ENCODE measurements at regions not wholly inside any gene's neighbourhood (a gene's known extent, or its start where the extent isn't known, plus 50 kb on each side); places are given as distances from the start of the nearest gene placed in this dataset.

DNA sequence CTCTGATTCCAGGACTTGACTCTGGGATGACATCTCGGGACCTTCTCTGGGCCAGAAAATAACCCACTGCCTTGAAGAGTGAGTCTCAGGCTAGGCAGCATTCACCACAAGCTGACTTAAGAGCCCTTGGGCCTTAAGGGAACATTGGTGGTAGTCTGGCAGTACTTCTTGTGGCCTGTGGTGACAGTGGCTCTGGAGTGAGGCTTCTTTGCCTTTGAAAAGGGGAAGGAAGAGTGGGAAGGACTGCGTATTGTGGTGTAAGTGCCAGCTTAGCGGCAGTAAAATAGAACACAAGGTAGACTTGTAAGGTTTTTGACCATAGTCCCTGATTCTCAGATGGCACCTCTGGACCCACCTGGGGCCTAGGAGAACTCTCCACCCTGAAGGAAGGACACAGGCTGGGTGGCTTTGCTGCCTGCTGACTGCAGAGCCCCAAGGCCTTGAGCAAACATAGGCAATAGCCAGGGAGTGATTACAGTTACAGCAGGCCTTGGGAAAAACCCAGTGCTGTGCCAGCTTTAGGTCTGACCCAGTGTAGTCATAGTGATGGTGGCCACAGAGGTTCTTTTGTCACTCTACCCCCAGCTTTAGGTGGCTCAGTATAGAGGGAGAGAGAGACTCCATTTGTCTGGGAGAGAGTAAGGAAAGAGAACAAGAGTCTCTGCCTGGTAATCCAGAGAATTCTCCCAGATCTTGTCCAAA lies 483.9 kb downstream of the SH2D4B start:
- DNase-seq (ENCODE audit: low read depth) = no peak
- H3K4me3 ChIP-seq (replicated peaks; ENCODE audit: low read depth, low read length) = no peak overlapping the region
- TF ChIP-seq CTCF (IDR thresholded peaks at IDR 0.05; ENCODE audit: low read length, missing control alignments) = no peak

DNA sequence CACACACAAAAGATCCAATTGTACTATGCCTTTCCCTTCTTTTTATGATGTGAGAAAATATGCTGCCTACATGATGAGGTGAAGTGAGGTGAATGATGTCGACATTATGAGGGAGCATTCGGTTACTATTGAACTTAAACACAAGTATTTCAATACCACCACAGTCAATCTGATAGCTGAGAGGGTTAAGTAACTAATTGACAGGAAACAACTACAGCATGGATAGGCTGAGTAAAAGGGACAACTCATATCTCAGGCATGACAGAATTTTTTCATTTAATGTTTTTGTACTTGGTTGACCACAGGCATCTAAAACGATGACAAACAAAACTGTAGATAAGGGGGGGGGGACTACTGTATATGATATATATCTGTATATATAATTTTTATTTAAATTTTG lies 488.9 kb downstream of the SH2D4B start:
- no peak for TF ChIP-seq CTCF (IDR thresholded peaks at IDR 0.05; ENCODE audit: low read length, missing control alignments)
- no peak overlapping the region for H3K4me3 ChIP-seq (replicated peaks; ENCODE audit: low read depth, low read length)
- DNase-seq (ENCODE audit: low read depth) = no peak

GRCh38 chr10:81027223-81027622 lies 489.5 kb downstream of the SH2D4B start:
- no peak overlapping the region for H3K4me3 ChIP-seq (replicated peaks; ENCODE audit: low read depth, low read length)
- no peak for TF ChIP-seq CTCF (IDR thresholded peaks at IDR 0.05; ENCODE audit: low read length, missing control alignments)
- DNase-seq (ENCODE audit: low read depth) = no peak

DNA sequence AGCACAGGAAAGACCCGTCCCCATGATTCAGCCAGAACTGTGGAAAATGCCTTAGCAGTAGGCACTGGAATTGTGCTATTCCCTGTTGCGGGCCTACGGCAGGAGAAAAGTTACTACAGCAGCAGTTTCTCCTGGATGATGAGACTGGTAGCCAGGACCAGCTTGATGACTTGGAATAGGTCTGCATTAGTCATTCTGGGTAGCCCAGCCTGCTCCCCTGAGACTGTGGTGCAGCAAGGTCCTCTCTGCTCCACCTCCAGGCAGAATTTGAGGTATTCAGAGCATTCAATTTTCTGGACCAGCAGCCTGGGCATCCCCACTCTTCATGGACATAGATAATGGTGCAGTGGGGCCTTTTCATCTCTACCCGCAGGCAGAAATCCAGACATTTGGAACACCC lies 490.0 kb downstream of the SH2D4B start:
- DNase-seq (ENCODE audit: low read depth) = no peak
- H3K4me3 ChIP-seq (replicated peaks; ENCODE audit: low read depth, low read length) = no peak overlapping the region
- no peak for TF ChIP-seq CTCF (IDR thresholded peaks at IDR 0.05; ENCODE audit: low read length, missing control alignments)

GRCh38 chr10:81031774-81032173 lies 494.1 kb downstream of the SH2D4B start:
- H3K4me3 ChIP-seq (replicated peaks; ENCODE audit: low read depth, low read length) = no peak overlapping the region
- TF ChIP-seq CTCF (IDR thresholded peaks at IDR 0.05; ENCODE audit: low read length, missing control alignments) = no peak
- DNase-seq (ENCODE audit: low read depth) = no peak

- TF ChIP-seq CTCF (IDR thresholded peaks at IDR 0.05; ENCODE audit: low read length, missing control alignments) = no peak
- no peak for DNase-seq (ENCODE audit: low read depth)
- no peak overlapping the region for H3K4me3 ChIP-seq (replicated peaks; ENCODE audit: low read depth, low read length)
Measured at GRCh38 chr10:81034383-81034782, 496.7 kb downstream of the SH2D4B start.

DNA sequence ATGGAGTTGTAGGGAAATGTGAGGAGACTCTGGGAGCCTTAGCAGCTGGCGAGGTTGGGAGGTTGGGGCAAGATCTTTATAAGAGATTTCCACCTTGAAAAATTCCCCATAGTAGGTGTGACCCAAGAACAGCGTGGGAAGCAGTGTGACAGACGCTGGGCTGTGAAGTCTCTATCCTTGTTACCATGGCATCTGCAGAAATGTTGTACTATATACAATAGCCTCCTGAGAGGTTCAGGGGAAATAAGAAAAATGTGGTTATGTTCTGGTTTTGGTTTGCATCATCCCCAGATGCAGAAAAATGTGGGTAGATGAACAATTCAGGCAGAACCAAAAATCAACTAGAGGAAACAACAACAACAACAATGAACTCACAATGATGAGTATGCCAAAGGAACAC lies 498.6 kb downstream of the SH2D4B start:
- H3K4me3 ChIP-seq (replicated peaks; ENCODE audit: low read depth, low read length) = no peak overlapping the region
- no peak for TF ChIP-seq CTCF (IDR thresholded peaks at IDR 0.05; ENCODE audit: low read length, missing control alignments)
- no peak for DNase-seq (ENCODE audit: low read depth)
